ENCODE measurements at regions not wholly inside any gene's neighbourhood (a gene's known extent, or its start where the extent isn't known, plus 50 kb on each side); places are given as distances from the start of the nearest gene placed in this dataset.
"Not testable (repeated sequence)": the region's sequence is repeated elsewhere in the genome, so short reads cannot be mapped to it uniquely, and the experiment has no call there.

DNA sequence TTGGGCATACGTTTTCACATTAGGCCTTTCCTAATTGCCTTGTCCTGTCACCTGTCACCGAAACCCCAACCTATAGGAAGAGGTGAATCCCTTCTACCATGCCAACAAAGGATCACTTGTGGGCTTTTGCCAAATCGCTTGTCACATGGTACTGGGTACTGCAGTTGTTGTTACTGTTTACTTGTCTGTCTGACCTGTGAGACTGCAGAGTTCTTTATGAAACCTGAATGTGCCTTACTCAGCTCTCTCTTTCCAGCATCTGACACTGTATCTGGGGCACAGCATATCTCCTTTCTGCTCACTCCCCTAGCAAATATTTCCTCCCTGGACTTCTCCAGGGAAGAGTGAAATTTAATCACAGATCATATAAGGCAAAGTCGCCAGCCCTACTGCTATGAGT is 1272.4 kb downstream of the CDH8 start:
- DNase-seq, result no peak

GRCh38 chr16:60755907-60756306 is 1280.3 kb downstream of the CDH8 start:
- no peak for DNase-seq

DNA sequence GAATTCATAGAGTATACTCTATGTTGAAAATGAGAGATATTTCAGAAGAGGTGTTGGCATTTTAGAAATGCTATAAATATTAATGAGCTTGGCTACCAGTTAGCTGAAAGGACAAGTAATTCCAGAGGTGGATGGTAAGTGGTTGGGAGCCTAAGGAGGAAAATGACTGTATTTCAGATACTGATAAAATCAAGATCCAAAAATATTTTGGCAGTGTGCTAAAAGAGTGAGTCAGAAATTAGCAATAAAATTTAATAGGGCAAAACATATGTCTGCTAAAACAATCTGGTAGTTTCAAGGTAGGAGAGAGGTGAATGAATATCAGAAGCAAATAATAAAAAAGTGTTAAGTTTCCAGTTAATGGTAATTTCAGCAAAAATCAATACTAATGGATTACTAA is 1287.9 kb downstream of the CDH8 start:
- no peak for DNase-seq

- no peak for DNase-seq
These were observed 1292.0 kb downstream of the CDH8 start for GRCh38 chr16:60744198-60744597.

DNA sequence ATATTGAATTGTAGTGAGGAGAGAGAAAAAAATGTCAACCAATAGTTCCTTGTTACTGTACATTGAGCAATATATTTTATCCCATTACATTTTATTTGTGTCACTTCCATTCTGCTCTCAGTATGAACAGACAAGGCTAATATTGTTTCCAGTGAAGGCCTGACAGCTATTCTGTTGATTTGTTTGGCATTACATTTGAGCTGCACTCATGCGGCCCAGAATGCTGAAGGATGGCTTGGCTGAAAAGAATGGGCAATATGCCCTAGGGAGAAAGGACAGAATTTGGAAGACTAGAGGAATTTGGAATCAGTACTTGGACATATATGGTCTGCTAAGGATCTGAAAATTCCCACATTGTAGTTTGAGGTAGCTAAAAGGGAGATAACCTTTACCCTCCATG is 1294.4 kb downstream of the CDH8 start:
- no peak for DNase-seq

- no peak for DNase-seq
These were observed 1296.2 kb downstream of the CDH8 start for GRCh38 chr16:60739737-60740683.

GRCh38 chr16:60731329-60732050 is 1304.7 kb downstream of the CDH8 start:
- no peak for DNase-seq

GRCh38 chr16:60729051-60729450 is 1307.2 kb downstream of the CDH8 start:
- DNase-seq, result no peak

- no peak for DNase-seq
These were observed 1308.4 kb downstream of the CDH8 start for GRCh38 chr16:60727851-60728250.

DNA sequence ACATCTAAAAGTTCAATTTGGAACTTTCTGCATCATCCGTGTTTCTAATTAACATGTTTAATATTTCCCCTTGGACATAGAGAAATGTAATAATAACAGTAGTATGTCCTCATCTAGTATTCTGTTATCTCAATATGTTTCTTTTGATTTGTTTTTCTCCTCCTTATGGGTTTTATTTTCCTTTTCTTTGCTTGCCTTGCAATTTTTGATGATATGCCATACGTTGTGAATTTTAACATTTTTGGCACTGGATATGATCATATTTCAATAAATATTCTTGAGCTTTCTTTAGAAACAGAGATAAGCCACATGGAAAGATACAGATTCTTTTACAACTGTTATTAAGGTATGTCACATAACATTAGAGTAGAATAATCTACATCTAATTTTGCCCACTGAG is 1316.2 kb downstream of the CDH8 start:
- no peak for DNase-seq

- DNase-seq, result no peak
These were observed 1318.4 kb downstream of the CDH8 start for GRCh38 chr16:60717808-60718207.

GRCh38 chr16:60712144-60712543 is 1324.1 kb downstream of the CDH8 start:
- DNase-seq, result no peak

- DNase-seq, result no peak
These were observed 1331.5 kb downstream of the CDH8 start for GRCh38 chr16:60704726-60705125.

- DNase-seq, result no peak
These were observed 1333.1 kb downstream of the CDH8 start for GRCh38 chr16:60703096-60703495.

DNA sequence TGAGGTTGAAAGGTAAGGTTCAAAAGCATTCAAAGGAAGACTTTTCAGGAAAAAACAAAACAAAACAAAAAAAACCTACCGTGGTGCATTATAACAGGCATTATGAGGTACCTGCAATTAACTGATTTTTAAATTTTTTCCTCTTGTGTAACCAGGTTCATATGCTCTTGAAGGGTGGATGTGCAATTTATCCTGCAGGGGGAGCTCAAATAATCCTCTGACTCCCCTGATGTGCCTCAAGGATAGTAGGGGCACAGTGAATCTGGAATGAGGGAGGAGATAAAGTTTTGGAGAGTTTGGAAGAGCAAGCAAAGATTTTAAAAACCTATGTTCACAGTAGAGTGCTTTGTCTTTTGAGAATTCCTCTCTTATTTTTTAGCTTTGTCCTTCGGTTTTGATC is 1349.4 kb downstream of the CDH8 start:
- no peak for DNase-seq

DNA sequence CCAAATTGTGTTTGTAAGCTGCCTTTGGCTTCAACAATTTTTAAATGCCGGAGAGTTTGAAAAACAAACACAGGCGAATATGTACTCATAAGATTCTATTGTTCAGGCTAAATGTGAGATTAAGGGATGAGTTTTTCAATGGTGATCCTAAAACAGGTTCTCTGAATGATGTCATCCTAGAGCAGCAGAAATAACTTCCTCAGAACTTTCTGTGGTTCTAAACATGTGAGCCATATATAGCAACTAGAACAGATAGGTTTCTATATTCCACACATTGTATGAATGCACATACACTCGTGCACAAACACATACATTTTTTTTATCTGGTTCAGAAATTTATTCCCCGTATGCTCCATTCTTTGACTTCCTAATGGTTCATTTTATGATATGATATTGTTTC is 1352.2 kb downstream of the CDH8 start:
- DNase-seq, result no peak

GRCh38 chr16:60682219-60682618 is 1354.0 kb downstream of the CDH8 start:
- DNase-seq, result no peak

- no peak for DNase-seq
These were observed 1355.2 kb downstream of the CDH8 start for GRCh38 chr16:60681043-60681442.

- no peak for DNase-seq
These were observed 1361.2 kb downstream of the CDH8 start for GRCh38 chr16:60675022-60675421.

DNA sequence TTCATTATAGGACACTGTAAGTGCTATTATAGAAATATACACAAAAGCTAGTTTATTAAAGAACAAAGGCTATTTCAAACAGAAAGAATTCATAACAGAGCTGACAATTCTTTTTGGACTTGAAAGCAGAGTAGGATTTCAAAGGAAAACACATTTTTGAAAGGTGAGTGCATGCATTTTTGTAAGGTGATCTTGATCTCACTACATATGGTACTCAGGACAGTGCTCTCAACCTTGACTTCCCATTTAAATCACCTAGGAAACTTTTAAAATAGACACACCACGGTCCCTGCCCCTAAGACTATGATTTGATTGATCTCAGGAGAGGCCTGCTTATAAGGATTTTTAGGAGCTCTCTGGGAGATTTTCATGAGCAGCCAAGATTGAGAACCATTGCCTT is 1362.0 kb downstream of the CDH8 start:
- DNase-seq, result no peak

GRCh38 chr16:60655514-60656153 is 1380.6 kb downstream of the CDH8 start:
- no peak for DNase-seq

DNA sequence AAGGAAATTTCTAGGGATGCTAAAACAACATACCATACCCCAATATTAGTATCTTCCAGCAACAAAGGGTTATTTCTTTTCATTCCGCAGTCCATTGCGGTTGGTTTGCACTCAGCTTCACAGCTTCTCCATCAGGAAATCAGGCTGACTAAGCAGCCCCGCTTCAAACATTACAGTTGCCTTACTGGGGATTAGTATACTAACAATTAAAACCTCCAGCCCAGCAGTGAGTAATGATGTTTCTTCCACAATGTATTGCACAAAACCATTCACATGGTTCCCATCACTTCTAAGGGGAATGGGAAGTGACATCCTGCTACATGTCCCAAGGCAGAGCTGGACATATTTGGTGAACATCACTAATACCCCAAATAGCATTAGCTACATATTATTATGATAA is 1384.9 kb downstream of the CDH8 start:
- no peak for DNase-seq

DNA sequence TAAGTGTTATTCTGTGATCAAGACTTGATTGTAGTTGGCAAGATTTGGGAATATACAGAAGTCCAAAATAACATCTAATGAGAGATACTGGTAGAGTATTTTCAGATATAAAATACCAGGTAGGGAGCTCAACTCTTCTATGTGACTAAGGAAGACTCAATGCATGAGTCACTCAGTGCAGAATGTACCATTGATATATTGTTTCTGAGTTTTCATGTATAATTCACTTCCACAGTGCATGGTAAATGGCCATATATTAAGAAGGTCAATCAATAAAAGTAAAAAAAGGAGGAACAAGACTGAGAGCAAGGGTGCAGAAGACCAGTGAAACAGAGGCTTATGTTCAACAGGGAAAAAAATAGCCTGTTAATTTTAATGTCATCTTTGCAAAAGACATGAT is 1387.9 kb downstream of the CDH8 start:
- no peak for DNase-seq

- not testable (repeated sequence) for DNase-seq
These were observed 1388.8 kb downstream of the CDH8 start for GRCh38 chr16:60647388-60647787.

All from HCEC 1CT (cell line).